Epidermal melanocyte (primary cell): ENCODE measurements at regions not wholly inside any gene's neighbourhood (a gene's known extent, or its start where the extent isn't known, plus 50 kb on each side); places are given as distances from the start of the nearest gene placed in this dataset.
"Not testable (repeated sequence)": the region's sequence is repeated elsewhere in the genome, so short reads cannot be mapped to it uniquely, and the experiment has no call there.

Experiments
- DNase-seq: peaks from one replicate; pipeline ENCODE4 v3.0.0; 2011; ENCODE audit warnings: low spot score; ENCODE audit not compliant: insufficient read length

DNA sequence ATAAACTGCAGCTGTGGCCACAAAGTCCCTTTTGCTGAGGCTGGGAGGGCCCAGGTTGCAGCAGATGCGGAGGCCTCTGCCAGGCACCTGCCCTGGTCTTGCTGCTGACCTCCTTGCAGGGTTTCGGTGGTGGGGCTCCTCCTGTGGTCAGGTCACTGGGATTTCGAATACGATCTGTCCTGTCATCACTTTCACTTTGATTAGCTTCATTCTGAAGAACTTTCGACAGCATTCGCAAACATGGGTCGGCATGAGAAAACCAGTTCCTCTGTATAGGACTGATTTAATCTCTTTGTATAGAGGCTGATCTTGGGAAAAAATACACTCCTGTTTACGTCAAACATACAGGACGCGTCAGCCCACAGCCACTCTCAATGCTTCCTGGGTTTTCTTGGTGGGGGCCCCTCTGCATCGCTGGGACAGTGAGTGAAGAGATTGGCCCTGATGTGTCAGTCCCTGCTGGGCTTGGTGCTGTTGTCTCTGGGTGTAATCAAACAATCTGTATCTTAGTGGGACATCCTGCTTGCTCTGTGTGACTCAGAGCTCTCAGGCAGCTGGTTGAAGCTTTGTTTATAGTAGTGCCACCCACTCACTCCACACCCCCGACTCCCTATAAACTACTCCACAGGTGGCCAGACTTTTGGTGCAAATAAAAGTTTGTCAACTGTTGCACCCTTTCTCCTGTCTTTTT, 209.4 kb upstream of the CXCR4 start:
- DNase-seq = no peak

GRCh38 chr2:136325844-136326331, 207.9 kb upstream of the CXCR4 start:
- no peak for DNase-seq

DNA sequence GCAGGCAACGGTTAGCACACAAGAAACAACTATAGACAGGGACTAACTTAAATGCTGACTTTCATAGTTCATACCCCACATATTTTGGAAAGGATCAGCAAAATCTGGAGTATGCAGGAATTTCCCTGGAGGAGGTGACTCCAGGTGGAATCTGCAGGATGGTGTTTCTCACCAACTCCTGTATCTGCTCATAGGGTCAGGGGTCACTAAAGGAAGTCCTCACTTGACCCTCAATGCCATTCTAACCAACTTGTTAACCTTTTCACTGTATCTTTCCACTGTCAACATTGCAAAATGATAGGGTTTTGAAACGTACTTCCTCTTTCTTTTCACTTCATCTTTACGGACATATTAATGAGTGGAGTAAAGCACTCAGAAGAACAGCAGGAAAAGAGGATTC, 207.0 kb upstream of the CXCR4 start:
- DNase-seq = no peak

DNA sequence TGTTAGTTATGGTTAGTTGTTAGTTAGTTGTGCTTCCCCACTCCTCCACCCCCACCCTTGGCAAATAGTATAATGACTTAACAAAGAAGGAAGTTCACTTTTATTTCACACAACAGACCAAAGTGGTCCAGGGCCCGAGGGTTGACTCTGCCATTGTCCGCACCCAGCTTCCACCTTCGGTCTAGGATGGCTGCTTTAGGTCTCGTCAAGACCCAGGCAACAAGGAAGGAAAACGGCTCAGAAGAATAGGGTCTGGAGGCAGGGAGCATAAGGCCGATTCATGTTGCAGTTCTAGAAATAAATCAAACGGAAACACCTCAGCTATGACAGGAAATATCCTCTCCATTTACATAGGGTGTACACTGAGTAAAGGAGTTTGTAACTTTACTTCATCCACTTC, 206.0 kb upstream of the CXCR4 start:
- DNase-seq = no peak

DNA sequence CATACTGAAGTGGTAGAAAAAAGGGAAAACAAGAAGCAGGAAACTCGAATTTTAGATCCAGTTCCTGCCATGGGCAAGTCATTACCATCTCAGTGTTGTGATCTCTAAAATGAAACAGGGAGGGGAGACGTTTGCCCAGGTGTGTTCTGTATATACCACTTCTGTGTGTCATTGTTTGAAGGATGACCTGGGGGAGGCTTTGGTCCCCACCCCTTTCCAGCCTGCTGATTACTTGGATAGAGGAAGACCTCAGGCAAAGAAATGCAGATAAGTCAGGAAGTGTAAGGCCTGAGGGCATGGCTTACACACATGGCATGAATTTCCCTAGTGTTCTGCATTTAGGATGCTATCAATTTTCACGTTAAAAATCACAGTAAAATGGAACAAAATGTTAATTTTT, 205.2 kb upstream of the CXCR4 start:
- no peak for DNase-seq

GRCh38 chr2:136322428-136322827, 204.5 kb upstream of the CXCR4 start:
- DNase-seq = no peak

DNA sequence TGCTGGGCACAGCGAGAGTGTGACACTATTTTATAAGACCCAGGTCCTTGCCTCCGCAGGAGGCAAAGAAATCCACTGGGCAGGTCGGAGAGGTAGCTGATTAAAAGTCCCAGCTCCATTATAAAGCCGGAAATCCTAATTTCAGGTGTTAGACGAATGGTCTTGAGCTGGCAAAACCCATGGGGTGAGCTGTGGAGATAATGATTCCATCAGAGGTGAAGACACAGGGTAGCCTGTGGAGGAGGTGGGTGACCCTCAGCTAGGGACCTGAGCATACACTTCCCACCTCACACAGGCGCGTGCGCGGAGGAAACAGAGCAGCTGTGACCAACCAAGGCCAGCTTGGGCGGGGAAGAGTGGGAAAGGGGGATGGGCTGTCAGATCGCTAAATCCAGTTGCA, 201.7 kb upstream of the CXCR4 start:
- DNase-seq = no peak

- no peak for DNase-seq
Observed at GRCh38 chr2:136319237-136319636, 201.3 kb upstream of the CXCR4 start.

DNA sequence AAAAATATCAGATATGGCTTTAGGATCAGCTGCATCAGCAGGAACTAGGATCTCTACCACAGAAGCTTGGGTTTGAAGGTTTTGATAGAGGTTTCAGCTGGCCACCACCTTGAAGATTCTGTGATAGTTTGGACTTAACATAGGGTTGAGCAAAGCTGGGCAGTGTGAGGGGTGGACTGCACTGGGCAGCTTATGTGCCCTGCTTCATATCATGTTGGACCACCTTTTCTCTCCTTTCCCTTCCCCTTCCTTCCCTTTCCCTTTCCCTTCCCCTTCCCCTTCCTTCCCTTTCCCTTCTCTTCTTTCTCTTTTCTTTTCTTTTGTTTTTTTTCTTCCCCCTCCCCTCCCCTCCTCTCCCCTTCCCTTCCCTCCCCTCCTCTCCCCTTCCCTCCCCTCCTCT, 196.3 kb upstream of the CXCR4 start:
- DNase-seq = no peak

- not testable (repeated sequence) for DNase-seq
Observed at GRCh38 chr2:136312568-136312967, 194.6 kb upstream of the CXCR4 start.

DNA sequence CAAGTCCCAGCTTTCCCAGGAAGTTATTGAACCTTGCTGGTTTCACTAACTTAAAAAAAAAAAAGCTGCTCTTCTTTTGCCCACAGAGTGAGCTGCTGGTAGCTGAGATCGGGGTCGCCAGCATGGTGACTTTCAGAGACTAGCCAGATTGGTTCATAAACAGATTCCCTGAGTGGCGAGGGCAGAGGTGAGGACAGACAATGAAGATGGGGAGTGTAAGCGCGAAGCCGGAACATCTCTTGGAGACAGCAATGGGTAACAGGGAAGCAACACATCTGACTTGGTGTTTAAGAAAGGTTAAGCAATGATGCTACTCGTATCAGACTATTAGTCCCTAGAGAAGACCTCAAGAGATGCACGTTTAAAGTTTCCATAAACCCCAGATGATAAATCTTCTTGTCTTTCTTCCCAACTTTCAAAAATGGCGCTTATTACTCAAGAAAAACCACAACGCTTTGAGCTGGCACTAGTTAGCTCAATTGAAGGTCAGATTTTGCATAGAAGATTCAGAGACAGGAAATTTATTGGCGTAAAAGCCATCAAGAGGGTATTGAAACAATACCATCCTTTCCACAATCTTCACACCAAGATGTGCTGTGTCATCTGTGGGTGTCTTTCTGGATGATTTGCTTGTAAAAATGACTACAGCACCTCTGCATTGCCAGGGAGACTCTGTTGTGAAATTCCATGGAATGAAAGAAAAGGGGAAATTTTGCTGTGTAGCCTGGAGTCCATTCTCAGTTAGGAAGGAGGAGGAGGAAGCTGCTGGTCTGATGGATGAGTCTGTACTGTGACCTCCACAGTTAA, 193.1 kb upstream of the CXCR4 start:
- DNase-seq = no peak

DNA sequence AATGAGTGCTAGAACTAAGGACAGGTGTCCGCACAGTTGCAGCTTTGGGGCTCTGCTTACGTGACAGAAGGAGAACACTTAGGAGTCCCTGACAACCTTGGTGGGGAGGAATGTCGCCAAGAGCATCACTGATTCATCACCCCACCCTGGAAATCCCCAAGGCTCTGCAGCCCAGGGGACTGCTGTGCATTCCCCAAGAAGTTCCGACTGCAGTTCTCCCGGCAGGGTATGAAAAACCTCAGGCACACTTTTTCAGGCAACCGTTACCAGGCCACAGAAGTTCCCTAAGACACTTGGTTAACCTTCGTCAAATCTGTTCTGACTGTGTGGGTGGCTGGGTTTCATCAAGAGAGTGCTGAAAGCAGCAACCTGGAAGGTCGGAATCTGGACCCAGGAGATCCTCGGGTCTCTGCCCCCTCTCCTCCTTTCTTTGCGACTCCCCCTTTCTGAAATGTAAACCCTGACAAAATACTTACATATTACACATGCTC, 192.1 kb upstream of the CXCR4 start:
- DNase-seq = no peak

GRCh38 chr2:136308611-136309010, 190.7 kb upstream of the CXCR4 start:
- DNase-seq = no peak

DNA sequence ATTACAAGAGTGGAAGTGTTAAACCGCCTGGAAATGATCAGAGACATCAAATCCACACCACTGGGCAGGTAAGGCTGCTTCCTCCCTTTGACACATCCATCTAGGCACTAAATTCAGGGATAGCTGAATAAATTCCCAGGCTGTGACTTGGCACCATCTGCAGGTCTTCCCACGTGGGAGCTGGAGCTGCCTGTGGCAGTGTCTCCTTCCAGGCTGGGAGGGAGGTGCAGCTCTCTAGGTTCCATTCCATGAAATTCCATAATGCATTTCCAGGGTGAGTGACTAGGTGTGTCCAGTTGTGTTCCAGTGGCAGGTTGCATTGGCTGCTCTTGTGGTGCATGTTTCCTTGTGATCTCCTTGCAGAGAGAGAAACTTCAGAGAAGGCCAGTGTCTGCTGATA, 188.9 kb upstream of the CXCR4 start:
- no peak for DNase-seq

- no peak for DNase-seq
Observed at GRCh38 chr2:136305517-136306192, 187.7 kb upstream of the CXCR4 start.

- DNase-seq = no peak
Observed at GRCh38 chr2:136301006-136301405, 183.1 kb upstream of the CXCR4 start.

- no peak for DNase-seq
Observed at GRCh38 chr2:136298631-136299030, 180.7 kb upstream of the CXCR4 start.

DNA sequence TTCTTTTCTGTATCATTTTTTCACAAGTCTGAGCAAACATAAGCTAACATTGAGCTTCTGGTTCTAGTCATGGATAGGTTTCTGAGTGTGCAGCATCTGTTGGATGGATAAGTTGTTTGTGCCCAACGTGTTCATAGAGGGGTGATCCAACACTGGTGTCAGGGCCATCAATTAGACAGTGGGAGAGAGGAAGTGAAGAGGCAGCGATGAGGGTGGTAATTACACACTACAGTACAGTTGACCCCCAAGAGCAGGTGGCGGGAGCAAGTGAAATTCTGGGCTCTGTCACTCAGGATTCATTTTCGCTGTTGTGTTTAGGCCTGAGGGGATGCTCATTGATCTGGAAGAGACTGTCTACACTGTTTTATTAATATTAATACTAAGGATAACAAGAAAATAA, 180.0 kb upstream of the CXCR4 start:
- DNase-seq = no peak

DNA sequence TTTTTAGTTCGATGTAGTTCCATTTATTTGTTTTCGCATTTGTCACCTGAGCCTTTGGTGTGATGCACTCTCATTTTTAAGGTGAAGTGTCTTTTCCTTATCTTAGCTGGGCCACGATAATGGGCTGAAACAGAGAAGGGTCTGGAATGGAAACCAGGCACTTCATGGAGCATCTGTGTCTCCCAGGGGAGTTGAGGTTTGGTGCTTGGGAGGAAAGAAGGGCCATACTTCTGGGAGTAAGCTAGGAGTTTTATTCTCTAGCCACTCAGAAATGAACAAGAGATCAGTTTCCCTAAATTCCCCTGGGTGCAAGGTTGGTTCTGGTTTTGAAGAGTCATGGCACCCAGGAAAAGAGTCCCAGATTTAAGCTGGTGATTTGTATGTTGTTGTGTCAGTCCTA, 179.4 kb upstream of the CXCR4 start:
- DNase-seq = no peak

DNA sequence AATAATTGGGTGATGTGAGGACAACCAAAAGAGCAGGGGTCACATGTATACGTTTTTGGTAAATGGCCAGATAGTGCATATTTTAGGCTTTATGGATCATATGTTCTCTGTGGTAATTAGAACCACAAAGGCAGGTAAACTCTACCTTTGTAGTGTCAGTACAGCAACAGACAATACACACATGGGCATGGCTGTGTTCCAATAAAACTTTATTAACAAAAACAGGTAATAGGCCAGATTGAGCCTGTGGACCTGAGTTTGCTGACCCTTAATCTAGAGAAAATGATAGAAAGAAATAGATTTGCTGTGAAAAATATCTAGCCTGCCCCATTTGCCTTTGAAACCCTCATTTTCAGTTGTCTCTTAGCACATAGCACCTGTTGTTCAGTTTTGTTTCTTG, 177.2 kb upstream of the CXCR4 start:
- DNase-seq = no peak

GRCh38 chr2:136291871-136292270, 173.9 kb upstream of the CXCR4 start:
- DNase-seq = no peak

DNA sequence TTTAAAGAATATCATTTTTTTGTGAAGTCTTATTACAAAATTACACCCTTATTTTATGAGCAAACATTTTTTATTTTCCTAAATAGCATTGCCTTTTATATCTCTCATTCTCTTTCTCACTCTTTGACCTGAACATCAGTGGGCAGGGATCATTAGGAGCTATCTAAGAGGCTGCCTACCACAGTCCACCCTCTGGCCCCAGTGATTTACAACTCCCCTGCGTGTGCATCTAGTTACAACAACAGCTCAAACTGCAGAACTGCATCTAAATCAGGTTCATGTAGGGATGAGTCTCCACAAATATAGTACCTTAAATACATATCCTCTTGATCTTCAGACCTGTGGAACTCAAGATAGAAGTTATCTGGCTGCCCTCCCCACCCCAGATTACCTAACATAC, 172.4 kb upstream of the CXCR4 start:
- no peak for DNase-seq
